ENCODE measurements at regions not wholly inside any gene's neighbourhood (a gene's known extent, or its start where the extent isn't known, plus 50 kb on each side); places are given as distances from the start of the nearest gene placed in this dataset.

GRCh38 chr6:131413831-131414191 is 159.2 kb upstream of the ARG1 start:
- TF ChIP-seq CTCF (IDR thresholded peaks at IDR 0.05; ENCODE audit: low read depth, low read length), result no peak
- no peaks in the 10 kb centered on the region for H3K9me3 ChIP-seq
- no peak overlapping the region for H3K4me3 ChIP-seq (ENCODE audit: low read depth, low read length)
- H3K4me1 ChIP-seq, result no peaks in the 10 kb centered on the region
- no peaks in the 10 kb centered on the region for H3K36me3 ChIP-seq
- no peak for DNase-seq
- no peaks in the 10 kb centered on the region for H3K27me3 ChIP-seq

- TF ChIP-seq CTCF (IDR thresholded peaks at IDR 0.05; ENCODE audit: low read depth, low read length), result no peak
- Histone ChIP-seq H3K4me1 (no peaks in the 10 kb centered on the region), H3K36me3 (no peaks in the 10 kb centered on the region), H3K27me3 (no peaks in the 10 kb centered on the region), H3K4me3 (ENCODE audit: low read depth, low read length) (no peak overlapping the region), H3K9me3 (no peaks in the 10 kb centered on the region)
- no peak for DNase-seq
Observed at GRCh38 chr6:131414956-131415355, 158.1 kb upstream of the ARG1 start.

GRCh38 chr6:131418441-131418840 is 154.6 kb upstream of the ARG1 start:
- Histone ChIP-seq H3K4me1 (no peaks in the 10 kb centered on the region), H3K4me3 (ENCODE audit: low read depth, low read length) (no peak overlapping the region), H3K36me3 (no peaks in the 10 kb centered on the region), H3K9me3 (no peaks in the 10 kb centered on the region), H3K27me3 (no peaks in the 10 kb centered on the region)
- no peak for TF ChIP-seq CTCF (IDR thresholded peaks at IDR 0.05; ENCODE audit: low read depth, low read length)
- DNase-seq, result no peak

- DNase-seq, result no peak
- H3K27me3 ChIP-seq, result no peaks in the 10 kb centered on the region
- H3K36me3 ChIP-seq, result no peaks in the 10 kb centered on the region
- no peaks in the 10 kb centered on the region for H3K4me1 ChIP-seq
- no peak overlapping the region for H3K4me3 ChIP-seq (ENCODE audit: low read depth, low read length)
- no peak for TF ChIP-seq CTCF (IDR thresholded peaks at IDR 0.05; ENCODE audit: low read depth, low read length)
- no peaks in the 10 kb centered on the region for H3K9me3 ChIP-seq
Observed at GRCh38 chr6:131419702-131420101, 153.3 kb upstream of the ARG1 start.

- no peaks in the 10 kb centered on the region for H3K36me3 ChIP-seq
- no peaks in the 10 kb centered on the region for H3K27me3 ChIP-seq
- no peaks in the 10 kb centered on the region for H3K9me3 ChIP-seq
- no peaks in the 10 kb centered on the region for H3K4me1 ChIP-seq
- DNase-seq, result no peak
- no peak for TF ChIP-seq CTCF (IDR thresholded peaks at IDR 0.05; ENCODE audit: low read depth, low read length)
- no peak overlapping the region for H3K4me3 ChIP-seq (ENCODE audit: low read depth, low read length)
Observed at GRCh38 chr6:131424016-131424415, 149.0 kb upstream of the ARG1 start.

GRCh38 chr6:131424475-131424874 is 148.6 kb upstream of the ARG1 start:
- H3K9me3 ChIP-seq, result no peaks in the 10 kb centered on the region
- H3K4me3 ChIP-seq (ENCODE audit: low read depth, low read length), result no peak overlapping the region
- TF ChIP-seq CTCF (IDR thresholded peaks at IDR 0.05; ENCODE audit: low read depth, low read length), result no peak
- H3K27me3 ChIP-seq, result no peaks in the 10 kb centered on the region
- no peaks in the 10 kb centered on the region for H3K36me3 ChIP-seq
- H3K4me1 ChIP-seq, result no peaks in the 10 kb centered on the region
- DNase-seq, result no peak

All from BE2C (cell line).